Erythroblast (primary cell): ENCODE measurements at regions not wholly inside any gene's neighbourhood (a gene's known extent, or its start where the extent isn't known, plus 50 kb on each side); places are given as distances from the start of the nearest gene placed in this dataset.

ENCODE experiments used
- GATA1 ChIP-seq: IDR thresholded peaks from 2 replicates; pipeline ENCODE4 v1.6.1; 2011; ENCODE audit warnings: low read depth, mild to moderate bottlenecking, control low read depth, low read length, moderate library complexity
- POLR2A ChIP-seq: IDR thresholded peaks from 2 replicates; pipeline ENCODE4 v1.6.1; 2011; ENCODE audit warnings: mild to moderate bottlenecking, low read length

DNA sequence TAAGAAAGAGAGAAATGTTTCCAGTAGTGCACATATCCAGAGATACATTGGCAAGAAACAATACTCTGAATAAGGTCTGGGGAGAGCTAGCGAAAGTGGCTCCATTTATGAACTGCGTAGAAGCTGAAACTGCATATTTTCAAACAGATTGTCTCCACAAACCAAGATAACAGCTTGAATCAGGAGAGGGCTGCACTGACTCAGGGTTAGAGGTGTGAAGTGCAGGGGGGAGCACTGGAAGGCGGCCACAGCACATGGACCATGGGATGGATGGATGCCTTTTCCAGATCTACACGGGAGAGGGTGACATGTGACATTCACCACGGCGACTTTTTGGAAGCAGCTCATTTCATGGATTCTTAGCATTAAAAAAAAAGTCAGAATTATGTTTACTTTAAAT lies 729.4 kb downstream of the RNF144A start:
- TF ChIP-seq POLR2A (no peak), GATA1 (no peak)
